Gastroesophageal sphincter (tissue), 4 donors: ENCODE measurements at regions not wholly inside any gene's neighbourhood (a gene's known extent, or its start where the extent isn't known, plus 50 kb on each side); places are given as distances from the start of the nearest gene placed in this dataset.

Experiments used
- ATAC-seq: fragments of 150-250 bp; one replicate; pipeline ENCODE4 v1.9.1; 2016; ENCODE audit warnings: mild to moderate bottlenecking, moderate library complexity
- H3K27ac ChIP-seq, 4 donors: fragments of 200-600 bp; sonication (generic) in 3 of 4; 1 replicate in 3 of 4; 2 replicates in 1 of 4; pipeline ENCODE4 v1.5.1; 2016 to 2019
- H3K27me3 ChIP-seq: fragments of 200-600 bp; sonication (generic); one replicate; pipeline ENCODE4 v1.5.1; 2019
- H3K36me3 ChIP-seq, 2 donors: fragments of 200-600 bp; sonication (generic); one replicate each; pipeline ENCODE4 v1.5.1; 2019; ENCODE audit warnings: control low read depth in 1 of 2
- H3K4me1 ChIP-seq, 3 donors: fragments of 200-600 bp; sonication (generic); 1 replicate in 2 of 3; 2 replicates in 1 of 3; pipeline ENCODE4 v1.5.1; 2016 to 2019; ENCODE audit warnings: control low read depth in 2 of 3
- H3K4me3 ChIP-seq, 2 donors: fragments of 200-600 bp; sonication (generic); one replicate each; pipeline ENCODE4 v1.5.1; 2019; ENCODE audit warnings: mild to moderate bottlenecking in 1 of 2, moderate library complexity in 1 of 2
- H3K9me3 ChIP-seq, 3 donors: fragments of 200-600 bp; sonication (generic); one replicate each; pipeline ENCODE4 v1.5.1; 2017 to 2019; ENCODE audit warnings: control low read depth in 2 of 3
- CTCF ChIP-seq, 4 experiments: fragments of 200-600 bp in 2 of 4; fragments of 450-650 bp in 2 of 4; sonication (generic) in 1 of 4; IDR thresholded peaks; one replicate each; pipeline ENCODE4 v1.5.1; 2017 to 2019; ENCODE audit warnings: antibody characterized with exemption in 4 of 4, mild to moderate bottlenecking in 2 of 4, moderate library complexity in 2 of 4
- EP300 ChIP-seq: sonication (generic); formaldehyde crosslinking; IDR thresholded peaks from one replicate; pipeline ENCODE4 v1.6.1; 2017; ENCODE audit warnings: antibody characterized with exemption, mild to moderate bottlenecking
- POLR2A ChIP-seq, 2 donors: fragments of 450-650 bp; IDR thresholded peaks; one replicate each; pipeline ENCODE4 v1.6.1; 2017; ENCODE audit warnings: antibody characterized with exemption in 2 of 2, mild to moderate bottlenecking in 2 of 2, moderate library complexity in 1 of 2
- POLR2AphosphoS5 ChIP-seq: sonication (generic); formaldehyde crosslinking; IDR thresholded peaks from one replicate; pipeline ENCODE4 v1.6.1; 2017; ENCODE audit warnings: antibody characterized with exemption
- WGBS, 2 donors: methylation state at CpG; one replicate each; pipeline ENCODE4 v1.1.5; 2018; ENCODE audit warnings: low coverage in 1 of 2; 5-methylcytosine and 5-hydroxymethylcytosine counted together

- Histone ChIP-seq H3K4me1 (no peaks in the 10 kb centered on the region), H3K27me3 (no peaks in the 10 kb centered on the region), H3K4me3 (no peak overlapping the region), H3K36me3 (no peaks in the 10 kb centered on the region), H3K9me3 (no peaks in the 10 kb centered on the region), H3K27ac (no peak overlapping the region)
- WGBS, 2 donors = 93 to 100% methylated on average over 3 of the region's 4 CpGs
- no peak for ATAC-seq
- TF ChIP-seq CTCF (IDR thresholded peaks at IDR 0.05) = no peak
- no peak for TF ChIP-seq EP300
- no peak for TF ChIP-seq POLR2AphosphoS5
- no peak for TF ChIP-seq POLR2A (IDR thresholded peaks at IDR 0.05)
Observed at GRCh38 chrX:39328661-39329060, 527.4 kb downstream of the MID1IP1 start.

- H3K4me3 ChIP-seq = no peak overlapping the region
- H3K27me3 ChIP-seq = no peaks in the 10 kb centered on the region
- no peaks in the 10 kb centered on the region for H3K36me3 ChIP-seq
- no peak overlapping the region for H3K27ac ChIP-seq
- peaks cover 0 to 10% (median 2%) of the 10 kb centered on the region in 3 donors for H3K4me1 ChIP-seq
- ATAC-seq = no peak
- H3K9me3 ChIP-seq = no peaks in the 10 kb centered on the region
- TF ChIP-seq POLR2AphosphoS5 (no peak), POLR2A (IDR thresholded peaks at IDR 0.05) (no peak), EP300 (no peak), CTCF (IDR thresholded peaks at IDR 0.05) (no peak)
- WGBS, 2 donors = 39 to 54% methylated on average over 2 to 4 of the region's 4 CpGs
Observed at GRCh38 chrX:39331082-39331704, 529.9 kb downstream of the MID1IP1 start.

GRCh38 chrX:39333451-39333850, 532.2 kb downstream of the MID1IP1 start:
- H3K27ac ChIP-seq = no peak overlapping the region
- 44% methylated on average over 2 of the region's 2 CpGs; no CpG with 5 or more reads in 1 of the 2 donors for WGBS, 2 donors

GRCh38 chrX:39335513-39336235, 534.4 kb downstream of the MID1IP1 start:
- peak overlapping the region in 3 of 4 donors; percentile 74 to 77 (median 75) for H3K27ac ChIP-seq
- no peak overlapping the region for H3K4me3 ChIP-seq
- peaks cover 0 to 27% (median 9%) of the 10 kb centered on the region in 3 donors for H3K4me1 ChIP-seq
- TF ChIP-seq CTCF (IDR thresholded peaks at IDR 0.05) = no peak
- no peak for TF ChIP-seq POLR2A (IDR thresholded peaks at IDR 0.05)
- no peak for TF ChIP-seq POLR2AphosphoS5
- TF ChIP-seq EP300 = no peak
- H3K36me3 ChIP-seq = no peaks in the 10 kb centered on the region
- no peaks in the 10 kb centered on the region for H3K27me3 ChIP-seq
- WGBS, 2 donors = 33% methylated on average over 1 of the region's 6 CpGs; no CpG with 5 or more reads in 1 of the 2 donors
- H3K9me3 ChIP-seq = no peaks in the 10 kb centered on the region
- peak; percentile 23 for ATAC-seq

More at GRCh38 chrX:39333451-39333850, 532.2 kb downstream of the MID1IP1 start:
- ATAC-seq = no peak
- no peaks in the 10 kb centered on the region for H3K27me3 ChIP-seq
- peaks cover 0 to 27% (median 9%) of the 10 kb centered on the region in 3 donors for H3K4me1 ChIP-seq
- no peaks in the 10 kb centered on the region for H3K9me3 ChIP-seq
- H3K4me3 ChIP-seq = no peak overlapping the region
- H3K36me3 ChIP-seq = no peaks in the 10 kb centered on the region
- TF ChIP-seq POLR2AphosphoS5 (no peak), CTCF (IDR thresholded peaks at IDR 0.05) (no peak), POLR2A (IDR thresholded peaks at IDR 0.05) (no peak), EP300 (no peak)
